Esophagus muscularis mucosa (tissue), 3 donors: ENCODE measurements at regions not wholly inside any gene's neighbourhood (a gene's known extent, or its start where the extent isn't known, plus 50 kb on each side); places are given as distances from the start of the nearest gene placed in this dataset.

ENCODE experiments used
- CTCF ChIP-seq, 3 experiments: fragments of 200-600 bp in 2 of 3; fragments of 450-650 bp in 1 of 3; sonication (generic) in 2 of 3; IDR thresholded peaks; one replicate each; pipeline ENCODE4 v1.5.1; 2017 to 2019; ENCODE audit warnings: antibody characterized with exemption in 3 of 3, mild to moderate bottlenecking in 2 of 3, moderate library complexity in 1 of 3
- POLR2AphosphoS5 ChIP-seq, 2 donors: sonication (generic); formaldehyde crosslinking; IDR thresholded peaks; one replicate each; pipeline ENCODE4 v1.6.1; 2017; ENCODE audit warnings: antibody characterized with exemption in 2 of 2

DNA sequence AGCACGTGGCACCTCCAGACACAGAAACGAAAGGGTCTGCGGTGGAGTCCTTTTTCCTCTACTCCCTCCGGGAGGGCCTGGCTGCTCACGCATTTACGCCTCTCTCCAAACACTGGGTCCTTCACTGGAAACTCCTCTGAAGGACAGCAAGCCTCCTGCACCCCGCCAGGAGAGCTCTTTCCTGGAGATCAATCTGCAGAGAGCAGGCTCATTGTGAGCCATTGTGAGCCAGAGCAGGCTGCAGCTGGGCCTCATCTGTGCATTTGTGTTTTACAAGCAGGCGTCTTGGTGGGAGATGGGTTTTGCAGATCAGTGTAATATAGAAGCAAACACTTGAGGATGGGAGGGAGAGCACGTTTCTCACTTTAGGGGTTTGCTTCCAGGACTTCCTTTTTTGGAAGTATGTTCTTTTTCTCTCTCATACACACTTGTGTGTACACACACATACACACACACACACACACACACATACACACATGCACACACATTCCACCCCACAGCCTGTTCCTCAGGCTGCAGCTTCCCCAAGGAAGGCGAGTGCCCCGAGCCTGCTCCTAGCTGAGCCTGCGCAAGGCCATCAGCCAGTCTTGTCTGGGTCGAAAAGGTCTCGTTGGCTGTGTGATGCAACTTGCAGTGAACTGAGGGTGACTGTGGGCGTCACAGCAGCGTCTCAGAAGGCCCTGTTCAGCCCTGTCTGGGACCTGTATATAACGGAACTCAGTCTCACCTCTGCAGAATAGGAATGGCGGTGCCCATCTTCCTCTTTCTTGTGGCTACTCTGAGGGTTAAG is 163.5 kb downstream of the GLI2 start:
- TF ChIP-seq POLR2AphosphoS5 (IDR thresholded peaks at IDR 0.05): no peak
- TF ChIP-seq CTCF (IDR thresholded peaks at IDR 0.05): no peak
